Suprapubic skin (tissue), 4 donors: ENCODE measurements at regions not wholly inside any gene's neighbourhood (a gene's known extent, or its start where the extent isn't known, plus 50 kb on each side); places are given as distances from the start of the nearest gene placed in this dataset.
"Not testable (repeated sequence)": the region's sequence is repeated elsewhere in the genome, so short reads cannot be mapped to it uniquely, and the experiment has no call there.

Experiments used
- DNase-seq, 2 donors: peaks; one replicate each; pipeline ENCODE4 v3.0.0-alpha.2; 2019; ENCODE audit warnings: low spot score in 2 of 2
- H3K27ac ChIP-seq: fragments of 200-600 bp; sonication (generic); one replicate; pipeline ENCODE4 v1.5.1; 2019
- H3K27me3 ChIP-seq: fragments of 200-600 bp; sonication (generic); one replicate; pipeline ENCODE4 v1.5.1; 2019
- H3K36me3 ChIP-seq: fragments of 200-600 bp; sonication (generic); one replicate; pipeline ENCODE4 v1.5.1; 2019
- H3K4me1 ChIP-seq: fragments of 200-600 bp; sonication (generic); one replicate; pipeline ENCODE4 v1.5.1; 2019
- H3K4me3 ChIP-seq: fragments of 200-600 bp; sonication (generic); one replicate; pipeline ENCODE4 v1.5.1; 2019; ENCODE audit warnings: mild to moderate bottlenecking
- H3K9me3 ChIP-seq: fragments of 200-600 bp; sonication (generic); one replicate; pipeline ENCODE4 v1.5.1; 2019
- EP300 ChIP-seq: sonication (generic); formaldehyde crosslinking; IDR thresholded peaks from one replicate; pipeline ENCODE4 v1.6.1; 2017; ENCODE audit warnings: antibody characterized with exemption
- POLR2A ChIP-seq, 2 donors: fragments of 450-650 bp; IDR thresholded peaks; one replicate each; pipeline ENCODE4 v1.6.1; 2017; ENCODE audit warnings: antibody characterized with exemption in 2 of 2, mild to moderate bottlenecking in 2 of 2, moderate library complexity in 2 of 2
- POLR2AphosphoS5 ChIP-seq, 3 donors: sonication (generic); formaldehyde crosslinking; IDR thresholded peaks; one replicate each; pipeline ENCODE4 v1.6.1; 2017; ENCODE audit warnings: antibody characterized with exemption in 3 of 3
- WGBS: methylation state at CpG from one replicate; pipeline ENCODE4 v1.1.5; 2018; 5-methylcytosine and 5-hydroxymethylcytosine counted together
- TF ChIP-seq, protein P1 (sequence below), 2 donors: fragments of 200-600 bp in 1 of 2; fragments of 450-650 bp in 1 of 2; sonication (generic) in 1 of 2; IDR thresholded peaks; one replicate each; pipeline ENCODE4 v1.5.1; 2016 to 2019; ENCODE audit warnings: antibody characterized with exemption in 2 of 2, mild to moderate bottlenecking in 1 of 2, moderate library complexity in 1 of 2

DNA sequence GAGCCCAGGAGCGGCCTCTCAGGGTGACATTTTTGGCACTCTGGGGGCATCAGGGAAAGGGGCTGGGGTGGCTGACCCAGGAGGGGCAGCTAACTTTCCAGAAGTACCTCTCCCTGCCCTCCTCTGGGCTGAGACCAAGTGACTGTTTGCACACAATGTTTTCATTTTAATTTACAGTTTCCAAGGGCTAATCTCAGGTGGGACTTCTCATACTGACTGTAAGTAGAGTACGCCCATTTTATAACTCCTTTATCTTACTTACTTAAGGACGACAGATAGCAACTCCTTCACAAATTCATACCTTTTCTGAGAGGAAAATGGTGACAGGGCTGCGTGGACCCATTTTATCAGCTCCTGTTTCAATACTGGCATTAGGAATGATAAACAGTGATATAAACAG is 172.9 kb upstream of the EXOC2 start:
- H3K4me1 ChIP-seq: no peaks in the 10 kb centered on the region
- no peak overlapping the region for H3K27ac ChIP-seq
- peaks cover 14% of the 10 kb centered on the region for H3K27me3 ChIP-seq
- no peak for DNase-seq
- H3K9me3 ChIP-seq: no peaks in the 10 kb centered on the region
- no peak overlapping the region for H3K4me3 ChIP-seq
- TF ChIP-seq, protein P1, sequence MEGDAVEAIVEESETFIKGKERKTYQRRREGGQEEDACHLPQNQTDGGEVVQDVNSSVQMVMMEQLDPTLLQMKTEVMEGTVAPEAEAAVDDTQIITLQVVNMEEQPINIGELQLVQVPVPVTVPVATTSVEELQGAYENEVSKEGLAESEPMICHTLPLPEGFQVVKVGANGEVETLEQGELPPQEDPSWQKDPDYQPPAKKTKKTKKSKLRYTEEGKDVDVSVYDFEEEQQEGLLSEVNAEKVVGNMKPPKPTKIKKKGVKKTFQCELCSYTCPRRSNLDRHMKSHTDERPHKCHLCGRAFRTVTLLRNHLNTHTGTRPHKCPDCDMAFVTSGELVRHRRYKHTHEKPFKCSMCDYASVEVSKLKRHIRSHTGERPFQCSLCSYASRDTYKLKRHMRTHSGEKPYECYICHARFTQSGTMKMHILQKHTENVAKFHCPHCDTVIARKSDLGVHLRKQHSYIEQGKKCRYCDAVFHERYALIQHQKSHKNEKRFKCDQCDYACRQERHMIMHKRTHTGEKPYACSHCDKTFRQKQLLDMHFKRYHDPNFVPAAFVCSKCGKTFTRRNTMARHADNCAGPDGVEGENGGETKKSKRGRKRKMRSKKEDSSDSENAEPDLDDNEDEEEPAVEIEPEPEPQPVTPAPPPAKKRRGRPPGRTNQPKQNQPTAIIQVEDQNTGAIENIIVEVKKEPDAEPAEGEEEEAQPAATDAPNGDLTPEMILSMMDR (IDR thresholded peaks at IDR 0.05): no peak
- TF ChIP-seq EP300 (no peak), POLR2A (IDR thresholded peaks at IDR 0.05) (no peak), POLR2AphosphoS5 (IDR thresholded peaks at IDR 0.05) (no peak)
- H3K36me3 ChIP-seq: no peaks in the 10 kb centered on the region
- WGBS: 95% methylated on average over 4 of the region's 4 CpGs

DNA sequence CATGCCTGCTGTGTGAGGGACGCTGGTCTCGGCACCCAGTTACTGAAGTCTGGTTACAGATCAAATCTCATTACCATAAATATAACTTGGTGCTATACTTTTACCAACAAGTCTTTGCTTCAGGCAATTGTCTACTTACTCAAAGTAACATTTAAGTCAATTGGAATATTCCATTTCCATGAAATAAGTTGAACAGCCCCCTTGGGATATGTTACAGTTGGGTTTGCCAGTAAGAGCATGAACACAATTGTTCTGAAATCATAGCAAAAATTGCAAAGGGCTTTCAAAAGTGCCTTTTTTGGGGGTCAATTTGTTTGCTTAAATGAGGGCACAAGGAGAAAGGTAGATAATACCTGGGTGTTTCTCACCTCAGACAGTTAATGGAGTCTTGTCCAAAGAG is 170.9 kb upstream of the EXOC2 start:
- DNase-seq: no peak
- TF ChIP-seq EP300 (no peak), POLR2AphosphoS5 (IDR thresholded peaks at IDR 0.05) (no peak), POLR2A (IDR thresholded peaks at IDR 0.05) (no peak)
- TF ChIP-seq, protein P1 (IDR thresholded peaks at IDR 0.05): no peak
- H3K9me3 ChIP-seq: no peaks in the 10 kb centered on the region
- no peak overlapping the region for H3K4me3 ChIP-seq
- H3K4me1 ChIP-seq: no peaks in the 10 kb centered on the region
- 67% methylated on average over 2 of the region's 2 CpGs for WGBS
- peaks cover 13% of the 10 kb centered on the region for H3K27me3 ChIP-seq
- H3K27ac ChIP-seq: no peak overlapping the region
- H3K36me3 ChIP-seq: no peaks in the 10 kb centered on the region

DNA sequence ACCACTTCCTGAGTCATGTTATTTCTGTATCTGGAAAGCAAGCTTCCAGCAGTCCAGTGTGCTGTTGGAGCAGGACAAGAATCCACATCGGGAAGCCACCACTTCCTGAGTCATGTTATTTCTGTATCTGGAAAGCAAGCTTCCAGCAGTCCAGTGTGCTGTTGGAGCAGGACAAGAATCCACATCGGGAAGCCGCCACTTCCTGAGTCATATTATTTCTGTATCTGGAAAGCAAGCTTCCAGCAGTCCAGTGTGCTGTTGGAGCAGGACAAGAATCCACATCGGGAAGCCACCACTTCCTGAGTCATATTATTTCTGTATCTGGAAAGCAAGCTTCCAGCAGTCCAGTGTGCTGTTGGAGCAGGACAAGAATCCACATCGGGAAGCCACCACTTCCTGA is 170.2 kb upstream of the EXOC2 start:
- H3K4me3 ChIP-seq, H3K9me3 ChIP-seq, H3K36me3 ChIP-seq, H3K4me1 ChIP-seq, H3K27ac ChIP-seq, DNase-seq: not testable (repeated sequence)
- H3K27me3 ChIP-seq: peaks cover 13% of the 10 kb centered on the region
- 74% methylated on average over 3 of the region's 5 CpGs for WGBS

DNA sequence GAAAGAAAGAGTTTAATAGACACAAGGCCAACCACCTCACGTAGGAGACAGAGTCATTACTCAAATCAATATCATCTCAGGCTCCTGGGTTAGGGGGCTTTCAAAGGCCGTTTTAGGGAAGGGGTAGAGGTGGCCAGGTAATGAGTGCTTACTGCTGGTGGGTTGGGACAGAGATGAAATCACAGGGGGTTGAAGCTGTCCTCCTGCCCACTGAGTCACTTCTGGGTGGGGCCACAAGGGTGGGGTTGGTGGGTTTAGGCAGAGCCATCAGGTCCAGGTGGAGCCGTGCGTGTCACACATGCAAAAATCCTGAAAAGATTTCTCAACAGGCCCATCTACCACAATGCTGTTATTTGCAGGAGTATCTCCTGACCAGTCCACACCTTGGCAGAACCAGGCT is 167.0 kb upstream of the EXOC2 start:
- DNase-seq: no peak
- no peak overlapping the region for H3K4me3 ChIP-seq
- peaks cover 10% of the 10 kb centered on the region for H3K27me3 ChIP-seq
- H3K36me3 ChIP-seq: no peaks in the 10 kb centered on the region
- WGBS: 80% methylated on average over 4 of the region's 4 CpGs
- no peak overlapping the region for H3K27ac ChIP-seq
- H3K4me1 ChIP-seq: no peaks in the 10 kb centered on the region
- TF ChIP-seq, protein P1 (IDR thresholded peaks at IDR 0.05): no peak
- TF ChIP-seq EP300: no peak
- no peak for TF ChIP-seq POLR2AphosphoS5 (IDR thresholded peaks at IDR 0.05)
- TF ChIP-seq POLR2A (IDR thresholded peaks at IDR 0.05): no peak
- H3K9me3 ChIP-seq: no peaks in the 10 kb centered on the region

DNA sequence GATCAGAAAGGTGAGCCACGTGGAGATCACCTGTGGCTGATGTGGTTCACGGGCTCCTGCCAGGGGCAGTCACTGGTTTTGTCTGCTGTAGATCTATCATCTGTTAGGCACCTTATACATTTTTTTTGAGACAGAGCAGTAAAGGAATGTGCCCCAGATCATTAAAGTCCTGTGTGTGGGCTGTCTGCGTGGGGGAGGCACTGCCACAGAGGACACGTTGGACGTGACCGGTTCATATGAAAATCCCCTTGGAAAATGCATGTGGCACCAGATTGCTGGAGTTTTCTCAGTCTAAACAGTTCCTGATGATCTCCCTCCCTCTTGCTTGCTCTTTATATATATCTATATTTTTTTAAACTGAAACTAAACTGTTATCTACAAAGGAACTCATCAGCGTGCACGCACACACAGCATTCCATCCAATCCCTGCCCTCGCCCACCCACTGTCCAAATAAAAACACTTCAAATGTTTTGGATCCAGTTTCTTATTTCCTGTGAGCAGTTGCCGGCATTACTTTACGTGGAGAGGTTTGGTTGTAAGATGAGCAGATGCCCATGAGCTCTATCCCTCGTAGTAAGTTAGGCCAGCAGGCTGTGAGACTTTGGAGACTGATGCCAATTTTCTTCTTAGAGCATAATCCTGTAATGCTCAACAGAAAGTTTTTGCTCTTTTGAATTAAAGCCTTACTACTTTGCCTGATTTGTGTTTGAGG is 161.6 kb upstream of the EXOC2 start:
- Histone ChIP-seq H3K4me3 (no peak overlapping the region), H3K9me3 (no peaks in the 10 kb centered on the region), H3K27ac (no peak overlapping the region), H3K27me3 (no peaks in the 10 kb centered on the region), H3K4me1 (no peaks in the 10 kb centered on the region), H3K36me3 (no peaks in the 10 kb centered on the region)
- TF ChIP-seq, protein P1 (IDR thresholded peaks at IDR 0.05): no peak
- TF ChIP-seq POLR2AphosphoS5 (IDR thresholded peaks at IDR 0.05): no peak
- no peak for TF ChIP-seq POLR2A (IDR thresholded peaks at IDR 0.05)
- no peak for TF ChIP-seq EP300
- no peak for DNase-seq
- 50% methylated on average over 12 of the region's 12 CpGs for WGBS

DNA sequence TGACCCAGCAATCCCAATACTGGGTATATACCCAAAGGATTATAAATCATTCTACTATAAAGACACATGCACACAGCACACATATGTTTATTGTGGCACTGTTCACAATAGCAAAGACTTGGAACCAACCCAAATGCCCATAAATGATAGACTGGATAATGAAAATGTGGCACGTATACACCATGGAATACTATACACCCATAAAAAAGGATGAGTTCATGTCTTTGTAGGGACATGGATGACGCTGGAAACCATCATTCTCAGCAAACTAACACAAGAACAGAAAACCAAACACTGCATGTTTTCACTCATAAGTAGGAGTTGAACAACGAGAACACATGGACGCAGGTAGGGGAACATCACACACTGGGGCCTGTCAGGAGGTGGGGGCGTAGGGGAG is 159.3 kb upstream of the EXOC2 start:
- DNase-seq, H3K4me3 ChIP-seq, H3K27me3 ChIP-seq, H3K36me3 ChIP-seq, H3K27ac ChIP-seq, H3K4me1 ChIP-seq, H3K9me3 ChIP-seq: not testable (repeated sequence)
- 95% methylated on average over 5 of the region's 5 CpGs for WGBS
